Activated B cell treated with CpG ODN at 0.5 μM for 24 hours (primary cell): ENCODE measurements at regions not wholly inside any gene's neighbourhood (a gene's known extent, or its start where the extent isn't known, plus 50 kb on each side); places are given as distances from the start of the nearest gene placed in this dataset.

Source experiments
- ATAC-seq: fragments of 200-7000 bp; cut with Tn5 transposase; one replicate; pipeline ENCODE4 v1.10.0; 2021; ENCODE audit warnings: low read depth, mild to moderate bottlenecking, moderate library complexity
- CTCF ChIA-PET: fragments of 350-600 bp; sonication (Branson Sonifier 250); formaldehyde crosslinking; loops from one replicate; lab custom pipeline; 2021; ENCODE audit warnings: antibody characterized with exemption; lab: Charles Lee
- POLR2A ChIA-PET: fragments of 350-600 bp; sonication (Branson Sonifier 250); formaldehyde crosslinking; loops from one replicate; lab custom pipeline; 2021; ENCODE audit warnings: antibody characterized with exemption; lab: Charles Lee
- DNase-seq: peaks from one replicate; pipeline ENCODE4 v3.0.0; 2022
- H3K27ac Mint-ChIP-seq: one replicate; pipeline ENCODE4 v1.8.0; 2020; ENCODE audit warnings: mixed read lengths
- H3K27me3 Mint-ChIP-seq: one replicate; pipeline ENCODE4 v1.8.0; 2021; ENCODE audit warnings: mixed read lengths
- H3K36me3 Mint-ChIP-seq: one replicate; pipeline ENCODE4 v1.8.0; 2021; ENCODE audit warnings: low read depth, mixed read lengths
- H3K4me1 Mint-ChIP-seq: one replicate; pipeline ENCODE4 v1.8.0; 2021; ENCODE audit warnings: mixed read lengths
- H3K4me3 Mint-ChIP-seq: one replicate; pipeline ENCODE4 v1.8.0; 2020; ENCODE audit warnings: mild to moderate bottlenecking, mixed read lengths
- H3K9me3 Mint-ChIP-seq: one replicate; pipeline ENCODE4 v1.8.0; 2020; ENCODE audit warnings: mixed read lengths
- CTCF ChIP-seq: fragments of 200-600 bp; IDR thresholded peaks from one replicate; pipeline ENCODE4 v1.8.0; 2022; ENCODE audit warnings: antibody characterized with exemption, mild to moderate bottlenecking
- intact Hi-C: fragments of 100-400 bp; cut with micrococcal nuclease; formaldehyde crosslinking; loops from one replicate; pipeline ENCODE4 v1.15.1; 2024

GRCh38 chr11:114925591-114925990 lies 247.3 kb downstream of the NXPE2 start:
- H3K4me1 Mint-ChIP-seq: no peaks in the 10 kb centered on the region
- ATAC-seq: no peak
- H3K9me3 Mint-ChIP-seq: no peaks in the 10 kb centered on the region
- H3K4me3 Mint-ChIP-seq: no peak overlapping the region
- CTCF ChIA-PET: no interaction called here
- no peak for TF ChIP-seq CTCF
- no peaks in the 10 kb centered on the region for H3K27me3 Mint-ChIP-seq
- intact Hi-C loops: no loop called here
- H3K36me3 Mint-ChIP-seq: no peaks in the 10 kb centered on the region
- POLR2A ChIA-PET: no interaction called here
- H3K27ac Mint-ChIP-seq: no peak overlapping the region
- DNase-seq: no peak

GRCh38 chr11:114928260-114928870 lies 250.0 kb downstream of the NXPE2 start:
- intact Hi-C loops: no loop called here
- no peaks in the 10 kb centered on the region for H3K36me3 Mint-ChIP-seq
- TF ChIP-seq CTCF: no peak
- POLR2A ChIA-PET: no interaction called here
- no peak overlapping the region for H3K27ac Mint-ChIP-seq
- no peak overlapping the region for H3K4me3 Mint-ChIP-seq
- H3K9me3 Mint-ChIP-seq: peaks cover 4% of the 10 kb centered on the region
- H3K27me3 Mint-ChIP-seq: no peaks in the 10 kb centered on the region
- DNase-seq (no peak), ATAC-seq (no peak)
- CTCF ChIA-PET: no interaction called here
- H3K4me1 Mint-ChIP-seq: no peaks in the 10 kb centered on the region

GRCh38 chr11:114929351-114930000 lies 251.1 kb downstream of the NXPE2 start:
- intact Hi-C loops: no loop called here
- no peaks in the 10 kb centered on the region for H3K27me3 Mint-ChIP-seq
- CTCF ChIA-PET: no interaction called here
- POLR2A ChIA-PET: no interaction called here
- ATAC-seq (no peak), DNase-seq (no peak)
- H3K36me3 Mint-ChIP-seq: no peaks in the 10 kb centered on the region
- no peak for TF ChIP-seq CTCF
- H3K27ac Mint-ChIP-seq: no peak overlapping the region
- H3K4me1 Mint-ChIP-seq: no peaks in the 10 kb centered on the region
- no peak overlapping the region for H3K4me3 Mint-ChIP-seq
- H3K9me3 Mint-ChIP-seq: peaks cover 4% of the 10 kb centered on the region

- no peak for ATAC-seq
- no peaks in the 10 kb centered on the region for H3K4me1 Mint-ChIP-seq
Observed at GRCh38 chr11:114938799-114939198, 260.5 kb downstream of the NXPE2 start.

GRCh38 chr11:114942207-114942606 lies 263.9 kb downstream of the NXPE2 start:
- no peaks in the 10 kb centered on the region for H3K36me3 Mint-ChIP-seq
- POLR2A ChIA-PET: no interaction called here
- H3K27me3 Mint-ChIP-seq: no peaks in the 10 kb centered on the region
- no peak for ATAC-seq
- CTCF ChIA-PET: no interaction called here
- no peak overlapping the region for H3K27ac Mint-ChIP-seq
- intact Hi-C loops: no loop called here
- no peak for DNase-seq
- no peak overlapping the region for H3K4me3 Mint-ChIP-seq
- no peaks in the 10 kb centered on the region for H3K4me1 Mint-ChIP-seq
- no peak for TF ChIP-seq CTCF
- H3K9me3 Mint-ChIP-seq: peaks cover 14% of the 10 kb centered on the region

More at GRCh38 chr11:114938799-114939198, 260.5 kb downstream of the NXPE2 start:
- DNase-seq: no peak
- peaks cover 14% of the 10 kb centered on the region for H3K9me3 Mint-ChIP-seq
- no peak overlapping the region for H3K4me3 Mint-ChIP-seq
- POLR2A ChIA-PET: no interaction called here
- CTCF ChIA-PET: no interaction called here
- H3K36me3 Mint-ChIP-seq: no peaks in the 10 kb centered on the region
- no peaks in the 10 kb centered on the region for H3K27me3 Mint-ChIP-seq
- intact Hi-C loops: no loop called here
- no peak for TF ChIP-seq CTCF
- H3K27ac Mint-ChIP-seq: no peak overlapping the region
